ENCODE measurements at regions not wholly inside any gene's neighbourhood (a gene's known extent, or its start where the extent isn't known, plus 50 kb on each side); places are given as distances from the start of the nearest gene placed in this dataset.

- no peaks in the 10 kb centered on the region for H3K9me3 ChIP-seq (ENCODE audit: control insufficient read depth in 2 of 2, low read length in 2 of 2)
- no peaks in the 10 kb centered on the region for H3K27me3 ChIP-seq (ENCODE audit: control insufficient read depth, insufficient read depth, low read length)
- DNase-seq (no peak), ATAC-seq (ENCODE audit: low read depth in 2 of 2) (no peak)
- no peak overlapping the region for H3K4me3 Mint-ChIP-seq
- H3K4me3 ChIP-seq (ENCODE audit: low read depth, low read length), result no peak overlapping the region
- H3K4me1 Mint-ChIP-seq, result peaks cover 0 to 7% (median 4%) of the 10 kb centered on the region in 4 donors
- no peaks in the 10 kb centered on the region for H3K36me3 Mint-ChIP-seq
- no peaks in the 10 kb centered on the region for H3K9me3 Mint-ChIP-seq
- no peak overlapping the region for H3K27ac ChIP-seq (ENCODE audit: insufficient read depth, low read length, poor library complexity, severe bottlenecking)
- H3K27me3 Mint-ChIP-seq, result peaks cover 7% of the 10 kb centered on the region
- H3K27ac Mint-ChIP-seq, result peak overlapping the region in 1 of 3 donors; percentile 78
- H3K36me3 ChIP-seq (ENCODE audit: control insufficient read depth, insufficient read depth, low read length), result no peaks in the 10 kb centered on the region
- no peaks in the 10 kb centered on the region for H3K4me1 ChIP-seq (ENCODE audit: control insufficient read depth, insufficient read depth, low read length, poor library complexity, severe bottlenecking)
Measured at GRCh38 chr1:117683571-117684285, 77.9 kb downstream of the TENT5C start.

GRCh38 chr1:117685936-117686806, 80.3 kb downstream of the TENT5C start:
- Histone ChIP-seq H3K36me3 (ENCODE audit: control insufficient read depth, insufficient read depth, low read length) (no peaks in the 10 kb centered on the region), H3K27ac (ENCODE audit: insufficient read depth, low read length, poor library complexity, severe bottlenecking) (no peak overlapping the region), H3K4me3 (ENCODE audit: low read depth, low read length) (no peak overlapping the region), H3K27me3 (ENCODE audit: control insufficient read depth, insufficient read depth, low read length) (peaks cover 4% of the 10 kb centered on the region), H3K9me3 (ENCODE audit: control insufficient read depth in 2 of 2, low read length in 2 of 2) (no peaks in the 10 kb centered on the region), H3K4me1 (ENCODE audit: control insufficient read depth, insufficient read depth, low read length, poor library complexity, severe bottlenecking) (no peaks in the 10 kb centered on the region)
- ATAC-seq (ENCODE audit: low read depth in 2 of 2) (peak; percentile 48), DNase-seq (peak in 1 of 3 donors; percentile 34)
- no peaks in the 10 kb centered on the region for H3K9me3 Mint-ChIP-seq
- peaks cover 0 to 7% (median 4%) of the 10 kb centered on the region in 4 donors for H3K4me1 Mint-ChIP-seq
- H3K27ac Mint-ChIP-seq, result peak overlapping the region in 1 of 3 donors; percentile 15
- H3K36me3 Mint-ChIP-seq, result no peaks in the 10 kb centered on the region
- peaks cover 18% of the 10 kb centered on the region for H3K27me3 Mint-ChIP-seq
- H3K4me3 Mint-ChIP-seq, result no peak overlapping the region

- peaks cover 4% of the 10 kb centered on the region for H3K27me3 ChIP-seq (ENCODE audit: control insufficient read depth, insufficient read depth, low read length)
- DNase-seq, result no peak
- H3K27me3 Mint-ChIP-seq, result peaks cover 19% of the 10 kb centered on the region
- H3K36me3 Mint-ChIP-seq, result no peaks in the 10 kb centered on the region
- no peaks in the 10 kb centered on the region for H3K9me3 Mint-ChIP-seq
- no peak for ATAC-seq (ENCODE audit: low read depth in 2 of 2)
- no peak overlapping the region for H3K4me3 Mint-ChIP-seq
- H3K27ac ChIP-seq (ENCODE audit: insufficient read depth, low read length, poor library complexity, severe bottlenecking), result no peak overlapping the region
- H3K4me1 Mint-ChIP-seq, result peaks cover 0 to 6% (median 2%) of the 10 kb centered on the region in 4 donors
- no peaks in the 10 kb centered on the region for H3K9me3 ChIP-seq (ENCODE audit: control insufficient read depth in 2 of 2, low read length in 2 of 2)
- no peak overlapping the region for H3K27ac Mint-ChIP-seq
- no peaks in the 10 kb centered on the region for H3K4me1 ChIP-seq (ENCODE audit: control insufficient read depth, insufficient read depth, low read length, poor library complexity, severe bottlenecking)
- no peaks in the 10 kb centered on the region for H3K36me3 ChIP-seq (ENCODE audit: control insufficient read depth, insufficient read depth, low read length)
- H3K4me3 ChIP-seq (ENCODE audit: low read depth, low read length), result no peak overlapping the region
Measured at GRCh38 chr1:117686907-117687306, 81.1 kb downstream of the TENT5C start.

GRCh38 chr1:117689997-117690625, 84.3 kb downstream of the TENT5C start:
- no peaks in the 10 kb centered on the region for H3K9me3 Mint-ChIP-seq
- Histone ChIP-seq H3K4me3 (ENCODE audit: low read depth, low read length) (no peak overlapping the region), H3K9me3 (ENCODE audit: control insufficient read depth in 2 of 2, low read length in 2 of 2) (no peaks in the 10 kb centered on the region), H3K36me3 (ENCODE audit: control insufficient read depth, insufficient read depth, low read length) (no peaks in the 10 kb centered on the region), H3K4me1 (ENCODE audit: control insufficient read depth, insufficient read depth, low read length, poor library complexity, severe bottlenecking) (peaks cover 5% of the 10 kb centered on the region), H3K27me3 (ENCODE audit: control insufficient read depth, insufficient read depth, low read length) (peaks cover 4% of the 10 kb centered on the region), H3K27ac (ENCODE audit: insufficient read depth, low read length, poor library complexity, severe bottlenecking) (no peak overlapping the region)
- H3K36me3 Mint-ChIP-seq, result no peaks in the 10 kb centered on the region
- no peak for DNase-seq
- H3K4me3 Mint-ChIP-seq, result no peak overlapping the region
- peaks cover 0 to 6% (median 0%) of the 10 kb centered on the region in 4 donors for H3K4me1 Mint-ChIP-seq
- H3K27ac Mint-ChIP-seq, result no peak overlapping the region
- ATAC-seq (ENCODE audit: low read depth in 2 of 2), result no peak
- H3K27me3 Mint-ChIP-seq, result peaks cover 20% of the 10 kb centered on the region

GRCh38 chr1:117691942-117692341, 86.1 kb downstream of the TENT5C start:
- ATAC-seq (ENCODE audit: low read depth in 2 of 2) (no peak), DNase-seq (no peak)
- no peak overlapping the region for H3K4me3 Mint-ChIP-seq
- peak overlapping the region in 1 of 3 donors; percentile 4 for H3K27ac Mint-ChIP-seq
- no peaks in the 10 kb centered on the region for H3K36me3 Mint-ChIP-seq
- Histone ChIP-seq H3K36me3 (ENCODE audit: control insufficient read depth, insufficient read depth, low read length) (no peaks in the 10 kb centered on the region), H3K27ac (ENCODE audit: insufficient read depth, low read length, poor library complexity, severe bottlenecking) (no peak overlapping the region), H3K9me3 (ENCODE audit: control insufficient read depth in 2 of 2, low read length in 2 of 2) (no peaks in the 10 kb centered on the region), H3K4me1 (ENCODE audit: control insufficient read depth, insufficient read depth, low read length, poor library complexity, severe bottlenecking) (peaks cover 5% of the 10 kb centered on the region), H3K4me3 (ENCODE audit: low read depth, low read length) (no peak overlapping the region), H3K27me3 (ENCODE audit: control insufficient read depth, insufficient read depth, low read length) (peaks cover 4% of the 10 kb centered on the region)
- H3K27me3 Mint-ChIP-seq, result peaks cover 22% of the 10 kb centered on the region
- peaks cover 0 to 6% (median under 1%) of the 10 kb centered on the region in 4 donors for H3K4me1 Mint-ChIP-seq
- no peaks in the 10 kb centered on the region for H3K9me3 Mint-ChIP-seq

GRCh38 chr1:117694543-117694942, 88.7 kb downstream of the TENT5C start:
- H3K4me3 Mint-ChIP-seq, result no peak overlapping the region
- no peak overlapping the region for H3K27ac Mint-ChIP-seq
- peaks cover 4% of the 10 kb centered on the region for H3K27me3 ChIP-seq (ENCODE audit: control insufficient read depth, insufficient read depth, low read length)
- peak in 1 of 3 donors; percentile 82 for DNase-seq
- peaks cover 21% of the 10 kb centered on the region for H3K27me3 Mint-ChIP-seq
- peaks cover 0 to 2% (median 0%) of the 10 kb centered on the region in 7 donors for H3K9me3 Mint-ChIP-seq
- H3K4me1 Mint-ChIP-seq, result peaks cover 0 to 11% (median 2%) of the 10 kb centered on the region in 4 donors
- no peak overlapping the region for H3K27ac ChIP-seq (ENCODE audit: insufficient read depth, low read length, poor library complexity, severe bottlenecking)
- H3K36me3 Mint-ChIP-seq, result no peaks in the 10 kb centered on the region
- peak in 1 of 2 donors; percentile 37 for ATAC-seq (ENCODE audit: low read depth in 2 of 2)
- no peaks in the 10 kb centered on the region for H3K36me3 ChIP-seq (ENCODE audit: control insufficient read depth, insufficient read depth, low read length)
- H3K9me3 ChIP-seq (ENCODE audit: control insufficient read depth in 2 of 2, low read length in 2 of 2), result no peaks in the 10 kb centered on the region
- no peak overlapping the region for H3K4me3 ChIP-seq (ENCODE audit: low read depth, low read length)
- H3K4me1 ChIP-seq (ENCODE audit: control insufficient read depth, insufficient read depth, low read length, poor library complexity, severe bottlenecking), result peaks cover 5% of the 10 kb centered on the region

GRCh38 chr1:117695796-117696490, 90.1 kb downstream of the TENT5C start:
- Histone ChIP-seq H3K4me3 (ENCODE audit: low read depth, low read length) (no peak overlapping the region), H3K27me3 (ENCODE audit: control insufficient read depth, insufficient read depth, low read length) (peaks cover 1% of the 10 kb centered on the region), H3K27ac (ENCODE audit: insufficient read depth, low read length, poor library complexity, severe bottlenecking) (no peak overlapping the region), H3K4me1 (ENCODE audit: control insufficient read depth, insufficient read depth, low read length, poor library complexity, severe bottlenecking) (peaks cover 5% of the 10 kb centered on the region), H3K36me3 (ENCODE audit: control insufficient read depth, insufficient read depth, low read length) (no peaks in the 10 kb centered on the region), H3K9me3 (ENCODE audit: control insufficient read depth in 2 of 2, low read length in 2 of 2) (no peaks in the 10 kb centered on the region)
- H3K4me3 Mint-ChIP-seq, result no peak overlapping the region
- H3K27ac Mint-ChIP-seq, result no peak overlapping the region
- DNase-seq (no peak), ATAC-seq (ENCODE audit: low read depth in 2 of 2) (no peak)
- H3K36me3 Mint-ChIP-seq, result no peaks in the 10 kb centered on the region
- H3K27me3 Mint-ChIP-seq, result peaks cover 19% of the 10 kb centered on the region
- peaks cover 0 to 2% (median 0%) of the 10 kb centered on the region in 7 donors for H3K9me3 Mint-ChIP-seq
- peaks cover 0 to 11% (median 2%) of the 10 kb centered on the region in 4 donors for H3K4me1 Mint-ChIP-seq
